RPMI7951 (cell line): ENCODE measurements at regions not wholly inside any gene's neighbourhood (a gene's known extent, or its start where the extent isn't known, plus 50 kb on each side); places are given as distances from the start of the nearest gene placed in this dataset.

Source experiments
- DNase-seq: peaks from one replicate; pipeline ENCODE4 v3.0.0-alpha.2; 2012; ENCODE audit warnings: low read depth

- DNase-seq, result no peak
Measured at GRCh38 chr12:19053218-19053617, 76.3 kb upstream of the PLEKHA5 start.

DNA sequence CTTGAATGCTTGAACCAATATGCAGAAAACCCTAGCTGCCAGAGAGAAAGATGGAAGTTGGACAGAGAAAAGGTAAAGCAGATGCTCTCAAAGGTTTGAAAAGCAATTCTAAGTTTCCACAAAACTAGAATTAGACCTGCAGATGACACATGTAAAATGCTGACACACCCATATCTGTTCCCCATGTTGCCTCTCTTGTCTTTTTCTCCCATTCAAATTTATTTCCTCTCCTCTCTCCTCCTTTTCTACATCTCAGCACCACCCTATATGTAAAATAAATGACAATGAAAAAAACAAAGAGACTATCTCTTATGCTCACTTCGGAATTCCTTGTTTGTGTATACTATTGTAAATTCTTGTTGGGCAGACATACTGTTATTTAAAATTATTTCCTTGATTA, 75.5 kb upstream of the PLEKHA5 start:
- DNase-seq, result no peak

- no peak for DNase-seq
Measured at GRCh38 chr12:19055589-19055988, 73.9 kb upstream of the PLEKHA5 start.

DNA sequence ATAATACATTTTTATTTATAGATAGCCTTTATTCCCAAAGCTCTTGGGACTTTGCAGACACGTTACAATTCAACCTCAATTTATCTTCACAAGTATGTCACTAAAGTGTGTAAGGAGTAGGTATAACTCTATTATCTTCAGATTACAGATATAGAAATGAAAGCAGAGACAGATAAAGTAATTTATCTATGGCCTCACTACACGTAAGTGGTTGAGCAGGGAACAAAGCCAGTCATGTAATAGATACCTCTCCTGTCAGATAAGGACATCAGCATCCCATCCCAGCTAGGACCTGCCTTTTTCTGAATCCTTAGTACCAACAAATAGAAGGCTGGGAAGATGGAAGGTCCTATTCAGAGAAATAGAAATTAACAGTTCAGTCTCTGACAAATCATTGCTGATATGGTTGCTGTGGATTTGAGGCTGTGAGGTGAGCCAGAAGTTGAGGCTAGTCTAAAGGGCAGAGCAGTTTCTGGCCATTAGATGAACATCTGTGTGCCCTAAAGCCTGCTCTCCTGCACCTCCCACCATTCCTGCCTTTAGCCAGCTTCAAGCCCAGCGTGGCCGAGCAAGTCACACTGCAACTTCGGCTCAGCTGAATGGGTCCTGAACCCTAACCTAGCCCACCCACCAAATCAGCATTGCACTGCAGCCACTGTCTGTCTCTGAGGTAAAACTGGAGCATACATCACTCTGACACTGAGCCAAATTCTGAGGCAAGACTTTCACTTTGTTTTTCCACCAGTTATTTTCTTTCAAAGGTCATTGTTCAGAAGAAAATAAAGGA, 71.1 kb upstream of the PLEKHA5 start:
- peak; percentile 38 for DNase-seq

GRCh38 chr12:19064713-19065112, 64.8 kb upstream of the PLEKHA5 start:
- DNase-seq, result no peak

DNA sequence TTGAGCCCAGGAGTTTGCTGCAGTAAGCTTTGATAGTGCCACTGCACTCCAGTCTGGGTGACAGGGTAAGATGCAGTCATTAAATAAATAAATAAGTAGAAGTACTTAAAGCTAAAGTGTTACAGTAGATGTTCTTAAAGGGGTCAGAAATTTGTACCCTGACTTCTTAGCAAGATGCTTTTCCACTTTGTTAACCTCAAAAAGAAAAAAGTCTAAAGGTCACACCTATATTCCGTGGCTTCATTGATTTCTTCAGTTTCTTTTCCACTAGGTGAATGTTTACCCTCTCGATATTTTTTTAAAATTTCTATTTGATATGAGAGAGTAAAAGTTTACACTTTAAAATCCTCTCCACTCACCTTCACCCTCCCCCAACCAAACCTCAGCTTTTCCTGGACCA, 64.3 kb upstream of the PLEKHA5 start:
- no peak for DNase-seq

- DNase-seq, result no peak
Measured at GRCh38 chr12:19065871-19066270, 63.7 kb upstream of the PLEKHA5 start.

- no peak for DNase-seq
Measured at GRCh38 chr12:19066475-19067001, 63.0 kb upstream of the PLEKHA5 start.

- no peak for DNase-seq
Measured at GRCh38 chr12:19068137-19068536, 61.4 kb upstream of the PLEKHA5 start.

- no peak for DNase-seq
Measured at GRCh38 chr12:19070341-19070740, 59.2 kb upstream of the PLEKHA5 start.

- DNase-seq, result no peak
Measured at GRCh38 chr12:19074700-19075099, 54.8 kb upstream of the PLEKHA5 start.

DNA sequence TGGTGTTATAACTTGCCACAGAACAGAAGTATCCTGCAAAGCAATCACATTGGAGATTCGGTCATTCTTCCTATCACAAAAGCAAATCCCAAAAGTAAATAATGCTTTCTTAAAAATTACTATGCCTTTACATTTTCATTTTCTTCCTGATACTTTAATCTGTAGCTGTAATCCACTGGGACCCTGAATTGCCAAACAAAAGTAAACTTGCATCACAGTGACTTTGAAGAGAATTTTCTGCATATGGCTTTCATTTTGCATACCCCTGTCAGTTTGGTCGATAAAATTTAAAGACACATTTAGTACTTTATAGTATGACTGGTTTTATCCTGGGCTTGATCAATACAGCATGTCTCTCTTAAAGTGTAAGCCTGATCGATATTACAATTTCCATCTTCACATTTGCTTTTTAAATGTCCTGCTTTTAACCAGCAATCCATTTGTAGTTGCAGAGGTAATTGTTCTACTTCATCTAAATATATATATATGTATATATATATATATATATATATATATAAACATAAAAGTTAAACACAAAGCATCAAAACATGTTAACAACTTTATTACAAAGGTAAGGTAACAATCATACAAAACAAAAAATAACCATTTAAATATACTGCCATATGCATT, 53.7 kb upstream of the PLEKHA5 start:
- no peak for DNase-seq
